Uterus (tissue), 3 donors: ENCODE measurements at regions not wholly inside any gene's neighbourhood (a gene's known extent, or its start where the extent isn't known, plus 50 kb on each side); places are given as distances from the start of the nearest gene placed in this dataset.

Experiments used
- DNase-seq, 2 donors: peaks; one replicate each; pipeline ENCODE4 v3.0.0-alpha.2; 2019 to 2020
- H3K27ac ChIP-seq, 2 donors: fragments of 200-600 bp; sonication (generic); 1 replicate in 1 of 2; 2 replicates in 1 of 2; pipeline ENCODE4 v1.5.1; 2016 to 2018
- H3K27me3 ChIP-seq, 2 donors: fragments of 200-600 bp; sonication (generic); one replicate each; pipeline ENCODE4 v1.5.1; 2018 to 2019; ENCODE audit warnings: control low read depth in 1 of 2
- H3K36me3 ChIP-seq, 2 donors: fragments of 200-600 bp; sonication (generic); one replicate each; pipeline ENCODE4 v1.5.1; 2019; ENCODE audit warnings: control low read depth in 1 of 2
- H3K4me1 ChIP-seq, 2 donors: fragments of 200-600 bp; sonication (generic); one replicate each; pipeline ENCODE4 v1.5.1; 2018 to 2019; ENCODE audit warnings: control low read depth in 1 of 2
- H3K4me3 ChIP-seq, 2 donors: fragments of 200-600 bp; sonication (generic); 1 replicate in 1 of 2; 2 replicates in 1 of 2; pipeline ENCODE4 v1.5.1; 2018 to 2019; ENCODE audit warnings: mild to moderate bottlenecking in 1 of 2
- H3K9me3 ChIP-seq, 2 donors: fragments of 200-600 bp; sonication (generic); one replicate each; pipeline ENCODE4 v1.5.1; 2019; ENCODE audit warnings: control low read depth in 1 of 2
- CTCF ChIP-seq, 4 experiments: fragments of 200-600 bp in 2 of 4; fragments of 450-650 bp in 2 of 4; sonication (generic) in 2 of 4; IDR thresholded peaks; one replicate each; pipeline ENCODE4 v1.5.1; 2016 to 2019; ENCODE audit warnings: antibody characterized with exemption in 4 of 4, mild to moderate bottlenecking in 2 of 4, moderate library complexity in 1 of 4
- POLR2A ChIP-seq, 2 donors: fragments of 450-650 bp; IDR thresholded peaks; one replicate each; pipeline ENCODE4 v1.6.1; 2016; ENCODE audit warnings: antibody characterized with exemption in 2 of 2, mild to moderate bottlenecking in 1 of 2, moderate library complexity in 1 of 2
- intact Hi-C: fragments of 100-400 bp; cut with DNase I; formaldehyde crosslinking; loops from one replicate; pipeline ENCODE4 v1.15.1; 2023; ENCODE audit warnings: low total_unique reads
- donor health status: DM: yes; HTN: yes; CAD: no.

- no peak overlapping the region for H3K4me3 ChIP-seq
Observed at GRCh38 chr7:34487391-34488115, 170.5 kb upstream of the NPSR1 start.

GRCh38 chr7:34488766-34489165, 169.3 kb upstream of the NPSR1 start:
- no peaks in the 10 kb centered on the region for H3K36me3 ChIP-seq
- intact Hi-C loops = no loop called here
- no peaks in the 10 kb centered on the region for H3K9me3 ChIP-seq

More at GRCh38 chr7:34487391-34488115, 170.5 kb upstream of the NPSR1 start:
- no peak for TF ChIP-seq CTCF (IDR thresholded peaks at IDR 0.05)
- no peak for TF ChIP-seq POLR2A (IDR thresholded peaks at IDR 0.05)
- DNase-seq = no peak
- no peaks in the 10 kb centered on the region for H3K27me3 ChIP-seq
- no peaks in the 10 kb centered on the region for H3K9me3 ChIP-seq
- H3K27ac ChIP-seq = no peak overlapping the region
- intact Hi-C loops = no loop called here
- no peaks in the 10 kb centered on the region for H3K4me1 ChIP-seq
- H3K36me3 ChIP-seq = no peaks in the 10 kb centered on the region

GRCh38 chr7:34491899-34492298, 166.1 kb upstream of the NPSR1 start:
- no peak overlapping the region for H3K4me3 ChIP-seq
- no peaks in the 10 kb centered on the region for H3K4me1 ChIP-seq
- no peaks in the 10 kb centered on the region for H3K36me3 ChIP-seq
- no peak overlapping the region for H3K27ac ChIP-seq
- H3K27me3 ChIP-seq = no peaks in the 10 kb centered on the region
- no peaks in the 10 kb centered on the region for H3K9me3 ChIP-seq
- DNase-seq = no peak
- TF ChIP-seq CTCF (IDR thresholded peaks at IDR 0.05) (no peak), POLR2A (IDR thresholded peaks at IDR 0.05) (no peak)
- intact Hi-C loops = no loop called here

More at GRCh38 chr7:34488766-34489165, 169.3 kb upstream of the NPSR1 start:
- H3K4me3 ChIP-seq = no peak overlapping the region
- TF ChIP-seq POLR2A (IDR thresholded peaks at IDR 0.05) (no peak), CTCF (IDR thresholded peaks at IDR 0.05) (no peak)
- DNase-seq = no peak
- no peak overlapping the region for H3K27ac ChIP-seq
- no peaks in the 10 kb centered on the region for H3K27me3 ChIP-seq
- H3K4me1 ChIP-seq = no peaks in the 10 kb centered on the region

- DNase-seq = no peak
- TF ChIP-seq POLR2A (IDR thresholded peaks at IDR 0.05) (no peak), CTCF (IDR thresholded peaks at IDR 0.05) (no peak)
- Histone ChIP-seq H3K4me3 (no peak overlapping the region), H3K27me3 (no peaks in the 10 kb centered on the region), H3K27ac (no peak overlapping the region), H3K9me3 (no peaks in the 10 kb centered on the region), H3K4me1 (no peaks in the 10 kb centered on the region), H3K36me3 (no peaks in the 10 kb centered on the region)
- intact Hi-C loops = no loop called here
Observed at GRCh38 chr7:34493752-34494151, 164.3 kb upstream of the NPSR1 start.

GRCh38 chr7:34497153-34497777, 160.8 kb upstream of the NPSR1 start:
- intact Hi-C loops = no loop called here
- H3K9me3 ChIP-seq = no peaks in the 10 kb centered on the region
- no peak overlapping the region for H3K4me3 ChIP-seq
- no peak for TF ChIP-seq CTCF (IDR thresholded peaks at IDR 0.05)
- TF ChIP-seq POLR2A (IDR thresholded peaks at IDR 0.05) = no peak
- no peaks in the 10 kb centered on the region for H3K27me3 ChIP-seq
- DNase-seq = no peak
- H3K36me3 ChIP-seq = no peaks in the 10 kb centered on the region
- H3K27ac ChIP-seq = no peak overlapping the region
- no peaks in the 10 kb centered on the region for H3K4me1 ChIP-seq
